ENCODE measurements at regions not wholly inside any gene's neighbourhood (a gene's known extent, or its start where the extent isn't known, plus 50 kb on each side); places are given as distances from the start of the nearest gene placed in this dataset.

GRCh38 chr6:133697185-133697584 is 191.7 kb upstream of the TCF21 start:
- ATAC-seq: no peak
- ChIA-PET CTCF (ENCODE audit: low intra/inter-chr PET ratio, low total read pairs) (no interaction called here), POLR2A (no interaction called here)
- TF ChIP-seq ZNF746 (CRISPR knock-in tag; IDR thresholded peaks at IDR 0.05) (no peak), AGO1 (IDR thresholded peaks at IDR 0.05; ENCODE audit: low read depth, low read length, poor library complexity, severe bottlenecking) (no peak), ZNF605 (CRISPR knock-in tag; IDR thresholded peaks at IDR 0.05) (no peak), SMYD3 (CRISPR knock-in tag; IDR thresholded peaks at IDR 0.05) (no peak), ZFP1 (CRISPR knock-in tag; IDR thresholded peaks at IDR 0.05) (no peak), HDAC2 (CRISPR knock-in tag; IDR thresholded peaks at IDR 0.05) (no peak), STAG1 (CRISPR knock-in tag; IDR thresholded peaks at IDR 0.05) (no peak), CREM (IDR thresholded peaks at IDR 0.05) (no peak), CREM (CRISPR knock-in tag; IDR thresholded peaks at IDR 0.05) (no peak), TAF15 (IDR thresholded peaks at IDR 0.05; ENCODE audit: low read depth, low read length, poor library complexity, severe bottlenecking) (no peak), POLR2G (IDR thresholded peaks at IDR 0.05; ENCODE audit: low read depth, low read length) (no peak), MTF2 (CRISPR knock-in tag; IDR thresholded peaks at IDR 0.05; ENCODE audit: borderline replicate concordance) (no peak)
- TF ChIP-seq, protein P1, sequence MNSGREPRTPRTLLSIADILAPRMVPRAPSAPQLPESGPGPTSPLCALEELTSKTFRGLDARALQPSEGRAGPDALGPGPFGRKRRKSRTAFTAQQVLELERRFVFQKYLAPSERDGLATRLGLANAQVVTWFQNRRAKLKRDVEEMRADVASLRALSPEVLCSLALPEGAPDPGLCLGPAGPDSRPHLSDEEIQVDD (CRISPR knock-in tag; IDR thresholded peaks at IDR 0.05; ENCODE audit: borderline replicate concordance): no peak
- in situ Hi-C loops (cut with HindIII; ENCODE audit: extremely low pct_ligation_motif_present, low pct_unique_long_range_greater_than_20kb): no loop called here
- no peak for FAIRE-seq
- no peak overlapping the region for H3K4me2 ChIP-seq (ENCODE audit: low read depth, low read length)
- DNase-seq (ENCODE audit: low spot score): no peak
- no peaks in the 10 kb centered on the region for H3K4me1 ChIP-seq (ENCODE audit: insufficient read depth, low read length)
- no peaks in the 10 kb centered on the region for H4K20me1 ChIP-seq (ENCODE audit: insufficient read depth, low read length)
- H3K27me3 ChIP-seq (ENCODE audit: control insufficient read depth in 1 of 2, insufficient read depth in 2 of 2, low read length in 2 of 2): no peaks in the 10 kb centered on the region; a peak in 1 of 5 replicates
- no peaks in the 10 kb centered on the region for H3K79me2 ChIP-seq (ENCODE audit: insufficient read depth, low read length)
- no peaks in the 10 kb centered on the region for H3K36me3 ChIP-seq (replicated peaks in 1 of 2; ENCODE audit: control insufficient read depth in 1 of 2, insufficient read depth in 2 of 2, low read length in 2 of 2)
- H3K9me3 ChIP-seq (ENCODE audit: low read length): no peaks in the 10 kb centered on the region
- H3K4me3 ChIP-seq (replicated peaks in 1 of 3; ENCODE audit: insufficient read depth in 1 of 3, low read depth in 2 of 3, low read length in 3 of 3): no peak overlapping the region
- H3K27ac ChIP-seq (ENCODE audit: extremely low read length, insufficient read depth, low read length): no peak overlapping the region
- intact Hi-C loops (cut with micrococcal nuclease; ENCODE audit: unreplicated experiment): no loop called here
- no peak overlapping the region for H2AFZ ChIP-seq (ENCODE audit: low read length)
- BruUV-seq (replicated peaks): no TSS peak
- H3K9ac ChIP-seq (ENCODE audit: insufficient read depth, low read depth, low read length): no peak overlapping the region
